HepG2 (cell line): ENCODE measurements at regions not wholly inside any gene's neighbourhood (a gene's known extent, or its start where the extent isn't known, plus 50 kb on each side); places are given as distances from the start of the nearest gene placed in this dataset.

Experiments
- CTCF ChIP-seq: sonication (generic); formaldehyde crosslinking; IDR thresholded peaks from 2 replicates; pipeline ENCODE4 v1.5.0; 2020; ENCODE audit warnings: mild to moderate bottlenecking, missing genetic modification reagents, moderate library complexity
- FOXM1 ChIP-seq: sonication (generic); formaldehyde crosslinking; IDR thresholded peaks from 2 replicates; pipeline ENCODE4 v1.5.0; 2020; ENCODE audit warnings: missing genetic modification reagents
- GABPA ChIP-seq, 2 experiments: IDR thresholded peaks; 2 replicates each; pipeline ENCODE4 v1.6.1; 2011 to 2016; ENCODE audit warnings: low read depth in 2 of 2, low read length in 1 of 2, missing biosample characterization in 1 of 2, missing genetic modification characterization in 1 of 2
- MTF1 ChIP-seq: sonication (generic); formaldehyde crosslinking; IDR thresholded peaks from 2 replicates; pipeline ENCODE4 v1.5.0; 2020; ENCODE audit warnings: missing genetic modification reagents
- RXRB ChIP-seq: IDR thresholded peaks from 2 replicates; pipeline ENCODE4 v1.6.1; 2016; ENCODE audit warnings: borderline replicate concordance, missing genetic modification reagents, missing compliant biosample characterization
- TBL1XR1 ChIP-seq: fragments of 150-350 bp; IDR thresholded peaks from 2 replicates; pipeline ENCODE4 v1.6.1; 2014; ENCODE audit warnings: borderline replicate concordance, low read length; ENCODE audit not compliant: partially characterized antibody

- TF ChIP-seq MTF1 (no peak), FOXM1 (CRISPR knock-in tag) (no peak), GABPA (IDR thresholded peaks at IDR 0.05; ENCODE audit: low read depth, low read length) (no peak), GABPA (CRISPR knock-in tag; IDR thresholded peaks at IDR 0.05; ENCODE audit: low read depth) (no peak), RXRB (CRISPR knock-in tag) (no peak), TBL1XR1 (no peak), CTCF (no peak)
Measured at GRCh38 chr7:52647046-52647445, 388.4 kb upstream of the POM121L12 start.
